ENCODE measurements at regions not wholly inside any gene's neighbourhood (a gene's known extent, or its start where the extent isn't known, plus 50 kb on each side); places are given as distances from the start of the nearest gene placed in this dataset.

DNA sequence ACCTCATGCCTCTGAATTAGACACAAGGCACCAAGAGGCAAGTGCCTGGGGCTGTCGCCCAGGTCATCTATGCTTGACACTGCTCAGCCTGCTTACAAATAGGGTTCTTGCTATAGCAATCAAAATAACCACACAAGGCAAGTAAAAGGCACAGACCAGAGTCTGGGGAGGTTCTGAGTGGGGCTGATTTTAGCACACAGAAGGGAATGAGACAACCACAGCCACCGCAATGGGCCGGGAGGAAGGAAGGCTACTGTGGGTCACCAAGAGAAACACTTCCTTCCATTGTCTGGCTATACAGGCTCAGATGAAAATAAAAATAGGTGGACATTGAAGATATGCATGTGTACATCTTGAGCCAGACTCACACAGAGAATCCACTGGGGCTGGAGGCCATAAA, 159.1 kb downstream of the DLEU7 start:
- H4K5ac ChIP-seq (ENCODE audit: low read depth, low read length) = no peak overlapping the region
- no peaks in the 10 kb centered on the region for H3K9me1 ChIP-seq (ENCODE audit: insufficient read depth, low read length)
- H3K9ac ChIP-seq (ENCODE audit: low read depth, low read length) = no peak overlapping the region
- no peak overlapping the region for H2AK5ac ChIP-seq (ENCODE audit: low read depth, low read length)
- H3K23ac ChIP-seq (ENCODE audit: low read depth, low read length) = no peak overlapping the region
- peaks cover 17% of the 10 kb centered on the region for H3K27me3 ChIP-seq (ENCODE audit: control insufficient read depth, insufficient read depth, low read length)
- no peak overlapping the region for H3K4me3 ChIP-seq (ENCODE audit: insufficient read depth, low read depth, low read length)
- H2BK5ac ChIP-seq (ENCODE audit: low read depth, low read length, poor library complexity, severe bottlenecking) = no peak overlapping the region
- no peak overlapping the region for H3K4ac ChIP-seq (ENCODE audit: low read depth, low read length)
- H2BK15ac ChIP-seq (ENCODE audit: low read depth, low read length) = no peak overlapping the region
- no peak overlapping the region for H3K18ac ChIP-seq (ENCODE audit: low read depth, low read length)
- H2AK9ac ChIP-seq (replicated peaks; ENCODE audit: low read depth, low read length, poor library complexity) = no peak overlapping the region
- ATAC-seq (ENCODE audit: low read depth) = no peak
- ChIA-PET POLR2A (ENCODE audit: unreplicated experiment) (no interaction called here), CTCF (no interaction called here)
- H3K36me3 ChIP-seq (ENCODE audit: control insufficient read depth, insufficient read depth, low read length) = no peaks in the 10 kb centered on the region
- no peak overlapping the region for H3K14ac ChIP-seq (replicated peaks; ENCODE audit: low read depth, low read length)
- BruUV-seq (replicated peaks) = no TSS peak
- H2BK120ac ChIP-seq (ENCODE audit: low read depth, low read length) = no peak overlapping the region
- H4K20me1 ChIP-seq (ENCODE audit: insufficient read depth, low read length) = no peaks in the 10 kb centered on the region
- no peak overlapping the region for H2BK20ac ChIP-seq (ENCODE audit: low read depth, low read length)
- in situ Hi-C loops (cut with MboI; ENCODE audit: low sequenced_read_pairs) (no loop called here), intact Hi-C loops (cut with micrococcal nuclease) (no loop called here), dilution Hi-C loops (cut with HindIII; ENCODE audit: low sequenced_read_pairs, unreplicated experiment) (no loop called here)
- no peaks in the 10 kb centered on the region for H3K9me3 ChIP-seq (ENCODE audit: control insufficient read depth, insufficient read depth, low read length)
- no peak overlapping the region for H3K56ac ChIP-seq (ENCODE audit: extremely low read depth, insufficient read depth, low read length)
- DNase-seq = no peak
- no peak overlapping the region for H3K4me2 ChIP-seq (ENCODE audit: low read depth, low read length)
- no peak overlapping the region for H4K8ac ChIP-seq (ENCODE audit: low read depth in 2 of 2, low read length in 2 of 2)
- WGBS, 2 experiments (ENCODE audit: extremely low coverage in 2 of 2, insufficient read length in 1 of 2) = no CpG with 5 or more reads among the region's 3 CpGs
- H3K27ac ChIP-seq (ENCODE audit: insufficient read depth, low read length) = no peak overlapping the region
- no peak overlapping the region for H2AFZ ChIP-seq (replicated peaks; ENCODE audit: low read length, poor library complexity)
- H4K91ac ChIP-seq (ENCODE audit: insufficient read depth, low read depth, low read length) = no peak overlapping the region
- no peaks in the 10 kb centered on the region for H3K79me1 ChIP-seq (ENCODE audit: low read depth in 1 of 2, low read length in 2 of 2)
- TF ChIP-seq BHLHE40 (IDR thresholded peaks at IDR 0.05; ENCODE audit: low read depth, low read length) (no peak), RFX5 (IDR thresholded peaks at IDR 0.05; ENCODE audit: low read depth, low read length) (no peak)
- H3K4me1 ChIP-seq (ENCODE audit: control insufficient read depth, insufficient read depth, low read length) = no peaks in the 10 kb centered on the region
